ENCODE measurements at regions not wholly inside any gene's neighbourhood (a gene's known extent, or its start where the extent isn't known, plus 50 kb on each side); places are given as distances from the start of the nearest gene placed in this dataset.
A peak's percentile ranks its signal among the peaks of the same experiment; 100 is the strongest.

- TF ChIP-seq, protein P1, sequence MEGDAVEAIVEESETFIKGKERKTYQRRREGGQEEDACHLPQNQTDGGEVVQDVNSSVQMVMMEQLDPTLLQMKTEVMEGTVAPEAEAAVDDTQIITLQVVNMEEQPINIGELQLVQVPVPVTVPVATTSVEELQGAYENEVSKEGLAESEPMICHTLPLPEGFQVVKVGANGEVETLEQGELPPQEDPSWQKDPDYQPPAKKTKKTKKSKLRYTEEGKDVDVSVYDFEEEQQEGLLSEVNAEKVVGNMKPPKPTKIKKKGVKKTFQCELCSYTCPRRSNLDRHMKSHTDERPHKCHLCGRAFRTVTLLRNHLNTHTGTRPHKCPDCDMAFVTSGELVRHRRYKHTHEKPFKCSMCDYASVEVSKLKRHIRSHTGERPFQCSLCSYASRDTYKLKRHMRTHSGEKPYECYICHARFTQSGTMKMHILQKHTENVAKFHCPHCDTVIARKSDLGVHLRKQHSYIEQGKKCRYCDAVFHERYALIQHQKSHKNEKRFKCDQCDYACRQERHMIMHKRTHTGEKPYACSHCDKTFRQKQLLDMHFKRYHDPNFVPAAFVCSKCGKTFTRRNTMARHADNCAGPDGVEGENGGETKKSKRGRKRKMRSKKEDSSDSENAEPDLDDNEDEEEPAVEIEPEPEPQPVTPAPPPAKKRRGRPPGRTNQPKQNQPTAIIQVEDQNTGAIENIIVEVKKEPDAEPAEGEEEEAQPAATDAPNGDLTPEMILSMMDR (IDR thresholded peaks at IDR 0.05; ENCODE audit: low read depth, low read length), result no peak
- no peak overlapping the region for H3K27ac ChIP-seq
- no peak overlapping the region for H3K4me3 ChIP-seq
- H3K9me3 ChIP-seq (ENCODE audit: low read depth), result no peaks in the 10 kb centered on the region
- DNase-seq (ENCODE audit: low read depth in 1 of 2, low spot score in 1 of 2), result no peak
- no peaks in the 10 kb centered on the region for H3K27me3 ChIP-seq
- H3K36me3 ChIP-seq, result no peaks in the 10 kb centered on the region
- peaks cover 13% of the 10 kb centered on the region for H3K4me1 ChIP-seq (ENCODE audit: low read depth)
Measured at GRCh38 chr18:39272230-39272629, 1706.6 kb upstream of the CELF4 start.

DNA sequence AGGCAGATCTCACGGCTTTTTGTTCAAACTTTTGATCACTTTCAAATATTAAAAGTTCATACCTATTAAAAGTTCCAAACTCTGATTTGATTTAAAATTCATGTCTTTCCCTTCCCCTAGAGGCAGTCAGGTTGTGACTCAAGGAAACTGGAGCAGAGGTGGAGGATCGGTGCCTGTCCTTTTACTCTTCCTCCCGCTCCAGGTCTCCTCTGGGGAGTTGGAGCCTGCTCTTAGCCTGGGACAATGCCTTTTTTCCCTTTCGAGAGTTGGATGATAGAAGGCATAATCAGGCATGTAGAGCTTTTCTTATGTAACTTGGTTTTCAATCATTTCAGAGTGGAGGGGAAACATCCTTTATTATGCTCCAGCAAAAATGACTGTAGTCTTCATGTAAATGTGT, 1706.1 kb upstream of the CELF4 start:
- Histone ChIP-seq H3K9me3 (ENCODE audit: low read depth) (no peaks in the 10 kb centered on the region), H3K27ac (peak overlapping the region; percentile 32), H3K36me3 (no peaks in the 10 kb centered on the region), H3K4me3 (no peak overlapping the region), H3K27me3 (no peaks in the 10 kb centered on the region), H3K4me1 (ENCODE audit: low read depth) (peaks cover 13% of the 10 kb centered on the region)
- no peak for DNase-seq (ENCODE audit: low read depth in 1 of 2, low spot score in 1 of 2)
- TF ChIP-seq, protein P1 (IDR thresholded peaks at IDR 0.05; ENCODE audit: low read depth, low read length), result no peak

GRCh38 chr18:39260565-39260964, 1695.0 kb upstream of the CELF4 start:
- no peaks in the 10 kb centered on the region for H3K36me3 ChIP-seq
- H3K4me3 ChIP-seq, result no peak overlapping the region
- TF ChIP-seq, protein P1 (IDR thresholded peaks at IDR 0.05; ENCODE audit: low read depth, low read length), result no peak
- no peaks in the 10 kb centered on the region for H3K27me3 ChIP-seq
- H3K9me3 ChIP-seq (ENCODE audit: low read depth), result no peaks in the 10 kb centered on the region
- no peaks in the 10 kb centered on the region for H3K4me1 ChIP-seq (ENCODE audit: low read depth)
- no peak overlapping the region for H3K27ac ChIP-seq
- no peak for DNase-seq (ENCODE audit: low read depth in 1 of 2, low spot score in 1 of 2)

- no peak for DNase-seq (ENCODE audit: low read depth in 1 of 2, low spot score in 1 of 2)
- no peak overlapping the region for H3K4me3 ChIP-seq
- TF ChIP-seq, protein P1 (IDR thresholded peaks at IDR 0.05; ENCODE audit: low read depth, low read length), result no peak
Measured at GRCh38 chr18:39259736-39260135, 1694.1 kb upstream of the CELF4 start.

GRCh38 chr18:39244242-39244641, 1678.6 kb upstream of the CELF4 start:
- H3K4me3 ChIP-seq, result no peak overlapping the region
- no peaks in the 10 kb centered on the region for H3K4me1 ChIP-seq (ENCODE audit: low read depth)
- DNase-seq (ENCODE audit: low read depth in 1 of 2, low spot score in 1 of 2), result no peak
- H3K27me3 ChIP-seq, result no peaks in the 10 kb centered on the region
- no peaks in the 10 kb centered on the region for H3K9me3 ChIP-seq (ENCODE audit: low read depth)
- TF ChIP-seq, protein P1 (IDR thresholded peaks at IDR 0.05; ENCODE audit: low read depth, low read length), result no peak
- no peak overlapping the region for H3K27ac ChIP-seq
- H3K36me3 ChIP-seq, result no peaks in the 10 kb centered on the region

More at GRCh38 chr18:39259736-39260135, 1694.1 kb upstream of the CELF4 start:
- Histone ChIP-seq H3K4me1 (ENCODE audit: low read depth) (no peaks in the 10 kb centered on the region), H3K36me3 (no peaks in the 10 kb centered on the region), H3K27ac (no peak overlapping the region), H3K27me3 (no peaks in the 10 kb centered on the region), H3K9me3 (ENCODE audit: low read depth) (no peaks in the 10 kb centered on the region)

DNA sequence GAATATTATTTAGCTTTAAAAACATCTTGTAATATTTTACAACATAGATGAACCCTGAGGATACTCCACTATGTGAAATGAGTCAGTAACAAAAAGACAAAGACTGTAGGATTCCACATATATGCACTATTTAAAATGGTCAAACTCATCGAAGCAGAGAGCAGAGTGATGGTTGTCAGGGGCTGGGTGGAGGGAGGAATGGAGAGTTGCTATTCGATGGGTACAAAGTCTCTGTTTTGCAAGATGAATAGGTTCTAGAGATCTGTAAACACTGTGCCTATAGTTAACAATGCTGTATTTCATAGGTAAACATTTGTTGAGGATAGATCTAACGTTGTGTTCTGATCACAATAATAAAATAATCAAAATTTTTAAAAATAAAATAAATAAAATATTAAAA, 1675.9 kb upstream of the CELF4 start:
- no peak overlapping the region for H3K27ac ChIP-seq
- no peaks in the 10 kb centered on the region for H3K9me3 ChIP-seq (ENCODE audit: low read depth)
- H3K4me3 ChIP-seq, result no peak overlapping the region
- no peaks in the 10 kb centered on the region for H3K4me1 ChIP-seq (ENCODE audit: low read depth)
- H3K27me3 ChIP-seq, result no peaks in the 10 kb centered on the region
- no peaks in the 10 kb centered on the region for H3K36me3 ChIP-seq
- DNase-seq (ENCODE audit: low read depth in 1 of 2, low spot score in 1 of 2), result no peak
- TF ChIP-seq, protein P1 (IDR thresholded peaks at IDR 0.05; ENCODE audit: low read depth, low read length), result no peak

Measured in cardiac muscle cell (in vitro differentiated cells and primary cell).